GM18508 (cell line): ENCODE measurements at regions not wholly inside any gene's neighbourhood (a gene's known extent, or its start where the extent isn't known, plus 50 kb on each side); places are given as distances from the start of the nearest gene placed in this dataset.
"Not testable (repeated sequence)": the region's sequence is repeated elsewhere in the genome, so short reads cannot be mapped to it uniquely, and the experiment has no call there.

ENCODE experiments used
- ATAC-seq: cut with Tn5 transposase; IDR thresholded peaks from one replicate; pipeline ENCODE4 v1.9.1; 2021; ENCODE audit warnings: moderate number of reproducible peaks; ENCODE audit not compliant: insufficient read depth, unreplicated experiment

DNA sequence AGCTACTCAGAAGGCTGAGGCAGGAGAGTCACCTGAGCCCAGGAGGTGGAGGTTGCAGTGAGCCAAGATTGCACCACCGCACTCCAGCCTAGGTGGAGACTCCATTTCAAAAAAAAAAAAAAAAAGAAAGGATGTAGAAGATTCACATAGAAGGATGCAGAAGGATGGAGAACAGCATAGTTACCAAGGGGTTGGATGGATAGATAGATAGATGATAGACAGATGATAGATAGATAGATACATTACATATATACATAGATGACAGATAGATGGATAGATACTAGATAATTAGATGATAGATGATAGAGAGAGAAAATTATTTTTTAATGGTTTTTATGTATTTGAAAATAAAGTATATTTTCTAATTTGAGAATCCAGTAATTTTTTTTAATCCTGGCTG lies 160.7 kb upstream of the ARID1B start:
- ATAC-seq: no peak

DNA sequence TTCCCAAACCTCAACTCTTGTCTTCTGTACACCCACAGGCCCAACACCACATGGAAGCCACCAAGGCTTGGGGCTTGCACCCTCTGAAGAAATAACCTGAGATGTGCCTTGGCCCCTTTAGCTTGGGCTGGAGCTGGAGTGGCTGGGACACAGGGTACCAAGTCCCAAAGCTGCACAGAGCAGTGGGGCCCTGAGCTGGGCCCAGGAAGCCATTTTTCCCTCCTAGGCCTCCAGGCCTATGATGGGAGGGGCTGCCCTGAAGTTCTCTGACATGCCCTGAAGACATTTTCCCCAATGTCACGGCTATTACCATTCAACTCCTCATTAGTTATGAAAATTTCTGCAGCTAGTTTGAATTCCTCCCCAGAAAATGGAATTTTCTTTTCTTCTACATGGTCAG lies 163.2 kb upstream of the ARID1B start:
- no peak for ATAC-seq

DNA sequence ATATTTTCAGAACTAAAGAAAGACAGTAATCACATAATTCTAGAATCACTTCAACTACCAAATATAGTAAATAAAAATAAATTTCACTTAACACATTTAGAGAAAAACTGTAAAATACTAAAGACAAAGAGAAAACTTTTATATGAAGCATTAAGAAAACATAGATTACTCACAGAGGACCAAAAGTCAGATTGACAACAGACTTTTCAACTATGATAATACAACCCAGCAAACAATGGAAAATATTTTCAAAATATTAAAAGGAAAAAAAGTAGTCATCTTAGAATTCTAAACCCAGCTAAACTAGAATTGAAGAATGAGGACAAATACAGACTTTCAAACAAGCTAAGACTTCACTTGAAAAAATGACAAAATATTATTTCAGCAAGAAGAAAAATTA lies 164.8 kb upstream of the ARID1B start:
- no peak for ATAC-seq

DNA sequence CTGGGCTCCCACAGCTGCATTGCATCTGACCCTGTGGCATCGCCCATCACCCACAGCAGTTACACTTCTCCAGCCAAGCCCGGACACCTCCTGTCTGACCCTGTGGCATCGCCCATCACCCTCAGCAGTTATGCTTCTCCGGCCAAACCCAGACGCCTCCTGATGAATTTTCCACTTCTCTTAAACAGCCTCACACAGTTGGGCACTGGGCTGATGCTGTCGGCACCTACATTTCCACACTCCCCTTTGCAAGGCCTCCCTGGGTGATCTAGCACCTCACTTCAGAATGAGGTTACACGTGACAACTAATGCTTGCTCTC lies 175.2 kb upstream of the ARID1B start:
- no peak for ATAC-seq

DNA sequence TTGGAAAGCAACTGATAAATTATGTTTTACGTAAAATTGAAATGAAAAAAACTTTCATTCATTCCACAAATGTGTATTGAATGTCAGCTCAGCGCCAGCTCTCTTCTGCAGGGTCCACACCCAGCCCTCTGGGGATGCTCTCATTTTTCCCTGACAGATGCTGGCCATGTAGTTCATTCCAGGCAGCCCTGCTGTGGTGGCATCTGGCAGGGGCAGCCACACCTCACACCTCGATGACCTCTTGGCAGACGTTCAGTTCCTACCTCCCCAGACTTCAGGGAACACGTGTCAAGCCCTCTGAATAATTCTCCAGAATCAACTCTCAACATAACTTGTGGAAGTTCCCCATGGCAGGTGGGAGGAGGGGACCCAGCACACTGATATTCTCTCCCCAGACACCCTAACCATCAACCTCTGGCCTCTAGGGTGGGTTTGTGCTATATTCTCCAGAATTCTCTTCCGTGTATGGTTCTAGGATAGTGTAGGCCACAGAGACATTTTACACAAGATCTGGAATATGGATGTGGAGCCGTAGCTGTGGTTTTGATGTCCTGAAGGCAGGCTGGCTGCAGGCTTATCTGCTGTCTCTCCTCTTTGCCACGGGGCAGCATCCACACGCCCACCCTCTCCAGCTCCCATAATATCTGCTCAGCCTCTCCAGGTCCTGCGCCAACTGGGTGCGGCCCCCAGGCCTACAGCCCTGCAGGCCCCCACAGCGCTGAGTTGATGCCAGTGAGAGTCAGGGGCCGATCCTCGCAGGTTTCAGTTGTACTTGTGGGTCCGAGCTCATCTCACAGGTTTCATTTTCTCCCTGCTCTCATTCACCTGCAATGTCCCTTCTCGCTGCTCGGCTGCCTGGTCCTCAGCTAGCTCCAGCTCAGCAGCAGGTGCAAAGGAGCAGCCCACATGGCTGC lies 175.8 kb upstream of the ARID1B start:
- ATAC-seq: no peak

DNA sequence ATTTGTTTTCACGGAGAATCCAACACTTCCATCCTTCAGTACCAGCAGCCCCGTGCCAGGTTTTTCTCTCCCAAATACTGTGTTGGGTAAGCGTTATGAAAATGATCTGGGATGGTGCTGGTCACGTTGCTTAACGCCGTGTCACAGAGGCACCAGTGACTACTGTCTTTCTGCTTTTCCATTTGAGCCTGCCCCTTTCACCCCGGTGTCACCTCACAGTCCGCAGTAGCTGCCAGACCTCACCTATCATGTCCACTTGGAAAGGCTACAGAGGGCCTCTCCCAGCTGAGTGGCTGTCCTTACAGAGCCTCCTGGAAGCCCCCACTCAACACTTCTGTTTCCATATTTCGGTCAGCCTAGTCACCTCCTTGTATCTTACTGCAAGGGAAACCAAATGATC lies 176.5 kb upstream of the ARID1B start:
- no peak for ATAC-seq

DNA sequence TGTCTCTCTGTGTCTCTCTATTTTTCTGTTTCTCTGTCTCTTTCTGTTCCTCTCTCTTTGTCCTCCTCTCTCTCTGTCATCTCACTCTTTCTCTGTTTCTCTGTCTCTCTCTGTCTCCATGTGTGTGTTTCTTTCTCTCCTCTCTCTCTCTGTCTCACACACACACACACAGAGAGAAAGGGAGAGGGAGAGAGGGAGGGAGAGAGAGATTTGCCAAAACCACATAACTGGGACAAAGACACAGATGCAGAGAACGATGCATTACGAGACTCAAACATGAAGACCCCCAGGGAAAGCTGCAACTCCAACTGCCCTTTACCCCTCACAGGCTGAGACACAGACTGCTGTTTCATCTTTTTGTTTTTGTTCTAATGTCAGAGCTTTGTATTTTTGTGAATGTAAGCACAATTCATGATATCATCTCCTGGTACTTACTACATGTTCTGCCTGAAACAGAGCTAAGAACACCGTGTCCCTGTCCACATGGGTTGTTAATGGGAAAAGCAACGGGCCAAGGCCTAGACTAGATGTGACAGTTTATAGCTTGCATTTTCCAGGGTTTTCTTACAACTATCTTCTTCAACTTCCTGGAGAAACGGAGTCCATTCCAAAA lies 177.1 kb upstream of the ARID1B start:
- no peak for ATAC-seq

DNA sequence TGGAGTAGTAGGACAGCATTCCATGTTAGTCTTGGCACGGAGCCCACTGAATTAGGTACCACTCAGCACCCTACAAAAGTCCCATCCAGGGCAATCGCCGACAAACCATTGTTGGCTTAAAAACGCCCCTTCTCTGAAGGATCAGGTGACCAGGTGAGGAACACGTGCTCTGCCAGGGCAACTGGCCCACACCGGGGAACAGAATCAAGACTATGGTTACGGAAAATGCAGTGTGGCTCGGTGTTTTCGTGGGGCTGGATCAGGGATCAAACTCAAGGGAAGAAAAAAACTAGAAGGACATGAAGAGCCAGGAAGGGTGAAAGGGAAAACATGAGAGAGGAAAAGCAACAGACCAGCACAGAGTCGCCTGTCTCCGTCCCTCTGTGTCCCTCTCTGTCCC lies 177.8 kb upstream of the ARID1B start:
- no peak for ATAC-seq

DNA sequence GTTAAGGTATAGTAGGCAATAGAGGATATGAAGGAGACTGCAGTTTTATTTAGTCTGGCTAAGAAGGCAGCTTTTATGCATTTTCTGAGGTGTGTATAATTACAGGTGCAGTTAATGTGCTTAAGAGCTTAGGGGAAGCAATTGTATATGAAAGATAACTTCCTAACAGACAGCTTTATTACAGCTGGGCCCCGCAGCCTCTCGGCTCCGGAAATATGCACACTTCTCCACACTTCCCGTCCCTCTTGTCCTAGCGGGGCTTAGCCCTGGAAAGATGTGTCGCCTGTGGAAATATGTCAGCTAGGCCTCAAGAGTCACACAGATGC lies 178.4 kb upstream of the ARID1B start:
- no peak for ATAC-seq

DNA sequence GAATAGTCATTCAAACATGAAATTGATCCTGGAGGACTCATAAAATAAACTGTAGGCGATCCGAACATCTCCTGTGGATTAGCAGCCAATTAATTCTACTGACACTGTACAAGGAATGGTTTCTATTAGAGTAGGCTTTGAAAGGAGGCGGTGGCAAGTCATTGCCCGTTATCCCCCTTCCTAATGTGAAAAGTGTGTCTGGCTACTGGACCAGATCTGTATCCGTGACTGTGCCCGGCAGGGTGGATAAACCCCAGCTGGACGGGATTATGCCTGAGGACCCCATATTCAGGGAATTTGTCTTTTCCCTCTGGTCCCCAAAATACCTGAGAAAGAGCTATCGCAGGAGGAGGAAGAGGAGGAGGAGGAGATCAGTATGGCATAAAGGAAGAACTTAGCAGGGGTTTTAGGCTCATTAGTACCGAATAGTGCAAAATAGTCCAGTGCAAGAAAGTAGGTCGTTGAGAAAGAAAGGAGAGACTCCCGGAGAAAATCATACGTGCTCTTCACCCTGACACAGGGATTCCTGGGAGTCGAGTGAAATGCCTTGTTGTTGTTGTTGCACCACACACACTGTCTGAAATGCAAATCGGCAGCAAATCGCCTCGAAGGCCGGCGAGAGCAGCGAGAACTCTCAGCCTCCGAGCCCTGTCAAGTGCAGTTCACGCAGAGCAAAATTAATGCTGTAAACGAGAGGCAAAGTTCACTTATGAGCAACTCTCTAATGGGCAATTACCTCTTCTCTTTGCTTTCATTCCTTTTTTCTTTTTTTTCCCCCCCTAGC lies 178.9 kb upstream of the ARID1B start:
- no peak for ATAC-seq

DNA sequence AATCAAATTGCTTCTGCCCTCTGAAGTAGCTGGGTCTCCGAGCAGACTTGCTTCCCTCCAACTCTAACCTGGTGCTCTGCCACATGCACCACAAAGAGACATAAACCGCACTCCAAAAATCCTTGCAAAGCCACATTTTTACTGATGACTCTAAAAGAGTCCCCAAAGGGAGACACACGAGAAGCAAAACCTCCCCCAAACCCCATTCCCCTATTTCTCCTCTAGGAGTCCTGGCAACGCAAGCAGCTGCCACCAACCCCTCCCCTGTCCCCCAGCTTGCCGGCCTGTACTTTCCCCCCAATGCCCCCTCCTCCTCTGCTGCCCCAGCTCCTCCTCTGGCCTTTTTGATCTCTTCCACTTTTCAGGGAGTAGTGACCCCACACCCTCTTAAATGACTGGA lies 180.1 kb upstream of the ARID1B start:
- no peak for ATAC-seq

DNA sequence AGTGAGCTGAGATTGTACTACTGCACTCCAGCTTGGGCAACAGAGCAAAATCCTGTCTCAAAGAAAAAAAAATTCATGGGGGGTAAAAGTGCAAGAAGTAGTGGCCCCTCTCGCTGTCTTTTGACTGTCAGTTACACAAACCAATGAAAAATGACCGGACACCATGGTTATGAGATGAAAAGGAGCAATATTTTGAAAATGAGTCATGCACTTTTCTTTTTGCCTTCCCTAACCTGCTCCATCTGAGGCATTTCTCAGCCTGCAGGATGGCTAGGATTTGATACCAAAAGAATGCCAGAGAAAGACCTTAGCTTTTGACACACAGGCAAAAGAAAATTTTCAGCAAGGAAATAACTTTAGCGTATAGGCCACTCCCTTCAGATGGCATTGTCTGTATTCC lies 181.7 kb upstream of the ARID1B start:
- no peak for ATAC-seq

DNA sequence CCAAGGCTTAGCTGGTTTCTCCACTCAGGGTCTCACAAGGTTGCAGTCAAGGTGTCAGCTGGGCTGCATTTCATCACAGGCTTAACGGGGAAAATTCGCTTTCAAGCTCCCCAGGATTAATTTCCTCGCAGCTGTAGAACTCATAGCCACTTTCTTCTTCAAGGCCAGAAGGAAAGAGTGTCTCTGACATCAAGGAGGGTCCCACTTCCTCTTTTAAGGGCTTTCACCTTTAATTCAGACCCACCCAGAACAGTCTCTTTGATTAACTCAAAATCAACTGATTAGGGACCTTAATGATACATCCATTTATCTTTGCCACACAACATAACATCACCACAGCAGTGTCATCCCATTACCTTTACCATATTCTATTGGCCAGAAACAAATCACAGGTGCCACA lies 183.3 kb upstream of the ARID1B start:
- ATAC-seq: no peak

DNA sequence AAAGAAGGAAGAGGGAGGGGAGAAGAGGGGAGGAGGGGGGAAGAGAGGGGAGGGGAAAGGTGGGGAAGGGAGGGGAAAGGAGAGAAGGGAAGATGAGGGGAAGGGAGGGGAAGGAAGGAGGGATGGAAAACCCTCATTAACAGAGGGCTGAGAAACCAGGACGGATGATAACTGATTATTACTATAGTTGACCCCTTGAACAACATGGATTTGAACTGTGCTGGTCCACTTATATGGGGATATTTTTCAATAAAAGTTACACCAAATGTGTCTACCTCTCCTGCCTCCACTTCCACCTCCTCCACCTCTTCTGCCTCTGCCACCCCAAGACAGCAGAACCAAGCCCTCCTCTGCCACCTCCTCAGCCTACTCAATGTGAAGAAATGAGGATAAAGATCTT lies 184.1 kb upstream of the ARID1B start:
- no peak for ATAC-seq

DNA sequence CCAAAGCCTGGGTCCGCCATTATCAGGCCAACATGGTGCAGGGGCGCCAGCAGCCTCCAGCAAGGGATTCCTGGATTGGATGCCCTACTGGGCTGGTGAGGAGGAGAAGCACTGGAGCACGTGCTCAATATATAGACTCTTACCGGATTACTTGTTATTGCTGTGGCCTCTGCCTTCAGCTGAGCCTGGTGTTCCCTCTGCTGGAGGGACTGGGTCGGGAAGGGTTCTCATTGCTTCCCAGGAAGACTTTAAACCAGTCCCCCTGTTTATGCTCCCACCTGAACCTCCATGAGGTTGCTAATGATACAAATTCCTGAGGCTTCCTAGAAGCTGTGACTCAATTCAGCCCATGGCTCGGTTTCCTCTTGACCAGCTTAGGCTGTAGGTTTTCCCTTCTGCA lies 186.7 kb upstream of the ARID1B start:
- no peak for ATAC-seq

DNA sequence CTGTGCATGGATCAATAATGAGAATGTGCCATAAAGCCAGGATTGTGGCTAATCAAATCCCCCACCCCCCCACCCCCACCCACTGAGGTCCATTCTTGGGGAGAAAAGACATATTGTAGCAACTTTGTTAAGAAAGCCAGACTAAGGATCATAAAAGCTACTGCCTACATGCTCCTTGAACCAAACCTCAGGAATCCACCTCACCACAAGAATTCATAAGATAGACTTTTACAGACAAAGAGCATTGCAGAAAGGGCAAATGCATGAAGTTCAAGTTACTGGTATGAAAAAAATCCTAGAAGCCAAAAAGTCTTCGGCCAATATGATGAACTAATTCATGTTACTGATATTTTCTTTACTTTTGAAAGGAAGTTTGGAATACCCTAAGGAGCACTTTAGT lies 187.9 kb upstream of the ARID1B start:
- no peak for ATAC-seq

DNA sequence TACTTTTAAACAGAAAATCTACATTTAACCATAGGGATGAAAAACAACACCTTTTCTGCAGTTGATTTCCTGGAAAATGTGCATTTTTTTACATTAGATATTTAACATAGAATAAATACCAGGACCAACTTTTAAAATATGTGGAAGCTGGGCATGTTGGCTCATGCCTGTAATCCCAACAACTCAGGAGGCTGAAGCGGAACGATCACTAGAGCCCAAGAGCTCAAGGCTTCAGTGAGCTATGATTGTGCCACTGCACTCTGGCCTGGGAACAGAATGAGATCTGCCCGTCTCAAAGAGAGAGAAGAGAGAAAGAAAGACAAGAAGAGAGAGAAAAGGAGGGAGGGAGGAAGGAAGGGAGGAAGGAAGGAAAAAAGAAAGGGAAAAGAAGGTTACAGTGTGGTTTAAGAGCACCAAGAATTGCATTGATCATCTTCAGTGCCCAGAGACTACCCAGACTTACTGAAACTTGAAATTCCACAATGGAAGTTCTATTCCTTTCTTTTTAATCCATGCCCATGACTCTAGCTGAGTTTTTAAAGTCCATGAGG lies 189.4 kb upstream of the ARID1B start:
- ATAC-seq: no peak

DNA sequence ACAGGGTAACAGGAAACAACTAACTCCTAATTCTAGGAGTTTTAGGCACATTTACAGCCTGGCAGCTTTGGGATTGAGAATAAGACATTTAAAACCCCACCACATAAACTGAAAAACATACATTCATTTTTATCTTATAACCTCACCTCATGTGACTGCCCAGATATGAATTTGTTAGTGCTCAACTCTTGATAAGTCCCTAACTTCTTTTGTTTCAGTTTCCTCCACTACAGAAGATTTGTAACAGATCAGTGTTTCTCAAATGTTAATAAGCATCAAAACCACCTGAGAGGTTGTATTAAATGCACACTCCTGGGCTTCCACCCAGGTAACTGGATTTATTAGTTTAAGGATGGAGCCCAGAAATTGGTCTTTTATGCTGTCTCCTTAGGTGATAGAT lies 190.1 kb upstream of the ARID1B start:
- ATAC-seq: no peak

DNA sequence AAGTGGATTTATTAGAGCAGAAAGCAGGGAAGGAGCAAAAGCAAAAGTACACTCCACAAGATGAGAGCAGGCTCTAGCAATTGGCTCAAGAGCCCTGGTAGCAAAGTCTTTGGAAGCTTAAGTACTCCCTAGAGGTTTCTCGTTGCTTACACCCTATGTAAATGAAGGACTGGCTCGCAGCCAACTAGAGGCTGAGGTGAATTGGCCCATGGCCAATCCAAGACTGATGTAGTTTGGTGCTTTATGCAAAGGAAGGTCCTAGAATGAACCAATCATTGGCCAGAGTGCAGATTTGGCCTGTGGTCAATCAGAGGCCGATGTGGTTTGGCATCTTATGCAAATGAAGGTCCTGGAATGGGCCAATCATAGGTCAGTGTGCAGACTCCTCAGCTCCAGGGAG lies 191.3 kb upstream of the ARID1B start:
- no peak for ATAC-seq

DNA sequence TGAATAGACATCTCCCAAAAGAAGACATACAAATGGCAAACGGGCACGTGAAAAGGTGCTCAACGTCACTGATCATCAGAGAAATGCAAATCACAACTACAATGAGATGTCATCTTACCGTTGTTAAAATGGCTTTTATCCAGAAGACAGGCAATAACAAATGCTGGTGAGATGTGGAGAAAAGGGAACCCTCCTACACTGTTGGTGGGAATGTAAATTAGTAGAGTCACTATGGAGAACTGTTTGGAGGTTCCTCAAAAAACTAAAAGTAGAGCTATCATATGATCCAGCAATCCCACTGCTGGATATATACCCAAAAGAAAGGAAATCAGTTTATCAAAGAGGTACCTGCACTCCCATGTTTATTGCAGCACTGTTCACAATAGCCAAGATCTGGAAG lies 193.1 kb upstream of the ARID1B start:
- not testable (repeated sequence) for ATAC-seq

DNA sequence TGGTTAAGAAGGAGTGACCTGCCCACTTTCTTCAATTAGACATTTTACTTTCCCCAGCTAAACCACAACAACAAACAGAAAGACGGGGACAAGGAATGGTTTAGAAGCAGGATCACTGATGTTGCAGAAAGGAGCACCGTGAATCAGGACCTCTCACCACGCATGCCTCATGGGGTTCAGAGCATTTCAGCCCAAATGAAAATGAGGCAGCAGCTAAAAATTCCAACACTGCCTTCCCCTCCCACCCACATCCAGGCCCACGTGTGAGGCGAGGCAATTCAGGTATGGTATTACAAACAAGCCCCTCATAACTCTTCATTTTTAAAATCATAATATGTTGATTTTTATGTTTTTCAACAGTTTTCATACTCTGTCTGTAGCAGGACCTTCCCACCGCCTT lies 194.1 kb upstream of the ARID1B start:
- ATAC-seq: no peak
